GM12878 (cell line): ENCODE measurements at regions not wholly inside any gene's neighbourhood (a gene's known extent, or its start where the extent isn't known, plus 50 kb on each side); places are given as distances from the start of the nearest gene placed in this dataset.

Experiments used
- ATAC-seq: fragments of 200-7000 bp; cut with Tn5 transposase; 3 replicates; pipeline ENCODE4 v1.9.1; 2020; ENCODE audit warnings: mild to moderate bottlenecking, moderate library complexity
- BruUV-seq: library from RNA; stranded (reverse); fragments of 400-500 nt; replicated peaks from 2 replicates; lab custom pipeline; 2021; lab: Mats Ljungman, UMichigan
- CTCF ChIA-PET: fragments of 300-600 bp; sonication (Branson Sonifier 250); formaldehyde crosslinking; extraction: SDS; loops from one replicate; lab custom pipeline; 2021; ENCODE audit warnings: inconsistent platforms; lab: Yijun Ruan, JAX
- POLR2A ChIA-PET: fragments of 350-600 bp; formaldehyde crosslinking; extraction: SDS; loops from one replicate; lab custom pipeline; 2021; ENCODE audit warnings: inconsistent platforms; lab: Charles Lee
- RAD21 ChIA-PET: fragments of 300-600 bp; sonication (Branson Sonifier 250); formaldehyde crosslinking; loops from one replicate; lab custom pipeline; 2023; ENCODE audit warnings: antibody characterized with exemption; ENCODE audit not compliant: unreplicated experiment; lab: Charles Lee
- SMC1A ChIA-PET: fragments of 300-600 bp; sonication (Branson Sonifier 250); formaldehyde crosslinking; loops from one replicate; lab custom pipeline; 2023; ENCODE audit not compliant: unreplicated experiment, uncharacterized antibody; lab: Charles Lee
- DNase-seq: peaks from one replicate; pipeline ENCODE4 v3.0.0-alpha.2; 2011; ENCODE audit warnings: low read depth, low spot score
- FAIRE-seq: peaks from 3 replicates; lab custom pipeline; 2011; peaks lifted over from hg19 to GRCh38; lab: Jason Lieb, UNC
- H2AFZ ChIP-seq: 2 replicates; pipeline ENCODE4 v1.6.0; 2011; ENCODE audit warnings: low read depth, low read length, control low read depth; ENCODE audit not compliant: control insufficient read depth
- H3K27ac ChIP-seq: 2 replicates; pipeline ENCODE4 v1.5.1; 2011; ENCODE audit warnings: control low read depth; ENCODE audit not compliant: control insufficient read depth, insufficient read depth
- H3K27me3 ChIP-seq, 2 experiments: replicated peaks in 1 of 2; 2 replicates each; pipeline versions ENCODE4 v1.6.0 to v1.6.1; 2011; ENCODE audit warnings: low read length in 1 of 2; ENCODE audit not compliant: control insufficient read depth in 2 of 2, insufficient read depth in 2 of 2
- H3K36me3 ChIP-seq, 2 experiments: 2 replicates each; pipeline ENCODE4 v1.5.1; 2011; ENCODE audit warnings: low read length in 1 of 2; ENCODE audit not compliant: control insufficient read depth in 2 of 2, insufficient read depth in 2 of 2
- H3K4me1 ChIP-seq: 2 replicates; pipeline ENCODE4 v1.6.1; 2011; ENCODE audit warnings: mild to moderate bottlenecking, low read length, moderate library complexity, mixed read lengths; ENCODE audit not compliant: control insufficient read depth, insufficient read depth
- H3K4me2 ChIP-seq: 2 replicates; pipeline ENCODE4 v1.6.0; 2011; ENCODE audit warnings: control low read depth; ENCODE audit not compliant: control insufficient read depth, insufficient read depth
- H3K4me3 ChIP-seq: fragments of 200-600 bp; sonication (generic); 2 replicates; pipeline ENCODE4 v1.5.1; 2016
- H3K79me2 ChIP-seq: 2 replicates; pipeline ENCODE4 v1.6.0; 2011; ENCODE audit warnings: low read length; ENCODE audit not compliant: control insufficient read depth, insufficient read depth
- H3K9ac ChIP-seq: 2 replicates; pipeline ENCODE4 v1.8.0; 2011; ENCODE audit warnings: low read length, control low read depth, mixed read lengths; ENCODE audit not compliant: control insufficient read depth, insufficient read depth
- H3K9me3 ChIP-seq: replicated peaks from 3 replicates; pipeline ENCODE4 v1.5.1; 2011; ENCODE audit warnings: mild to moderate bottlenecking, low read length; ENCODE audit not compliant: control insufficient read depth, insufficient read depth
- H4K20me1 ChIP-seq: 2 replicates; pipeline ENCODE4 v1.6.0; 2011; ENCODE audit not compliant: control insufficient read depth, insufficient read depth
- BMI1 ChIP-seq: fragments of 450-650 bp; IDR thresholded peaks from 2 replicates; pipeline ENCODE4 v1.6.1; 2016; ENCODE audit warnings: mild to moderate bottlenecking, moderate library complexity, borderline replicate concordance
- FOS ChIP-seq: IDR thresholded peaks from 3 replicates; pipeline ENCODE4 v1.6.1; 2011; ENCODE audit warnings: borderline replicate concordance; ENCODE audit not compliant: insufficient read length; ENCODE audit errors: extremely low read depth
- NFXL1 ChIP-seq: fragments of 450-650 bp; IDR thresholded peaks from 2 replicates; pipeline ENCODE4 v1.6.1; 2017; ENCODE audit warnings: antibody characterized with exemption, mild to moderate bottlenecking, borderline replicate concordance
- NR2C1 ChIP-seq: fragments of 450-650 bp; IDR thresholded peaks from 2 replicates; pipeline ENCODE4 v1.6.1; 2017; ENCODE audit warnings: antibody characterized with exemption, mild to moderate bottlenecking, moderate library complexity
- NRF1 ChIP-seq: conservative IDR thresholded peaks from 2 replicates; pipeline ENCODE4 v1.6.1; 2011; ENCODE audit warnings: mild to moderate bottlenecking, low read depth, low read length, improper control_type of control experiment
- PML ChIP-seq: IDR thresholded peaks from 2 replicates; pipeline ENCODE4 v1.6.1; 2012; ENCODE audit warnings: low read length, inconsistent platforms
- POLR2AphosphoS5 ChIP-seq: IDR thresholded peaks from 2 replicates; pipeline ENCODE4 v1.6.1; 2011; ENCODE audit warnings: mild to moderate bottlenecking, low read length, inconsistent platforms
- RAD21 ChIP-seq: IDR thresholded peaks from 2 replicates; pipeline ENCODE4 v1.6.1; 2011; ENCODE audit warnings: mild to moderate bottlenecking, low read depth, low read length, moderate library complexity; ENCODE audit not compliant: insufficient read depth
- SMC3 ChIP-seq: IDR thresholded peaks from 2 replicates; pipeline ENCODE4 v1.6.1; 2011; ENCODE audit warnings: low read length, improper control_type of control experiment, borderline replicate concordance
- WGBS: methylation state at CpG from one replicate; pipeline ENCODE4 v1.1.6; 2016; ENCODE audit warnings: low lambda C conversion rate; ENCODE audit not compliant: insufficient replicate concordance, insufficient coverage; ENCODE audit errors: missing lambda C conversion rate; 5-methylcytosine and 5-hydroxymethylcytosine counted together
- in situ Hi-C: fragments of 300-500 bp; cut with MboI; formaldehyde crosslinking; loops from 9 replicates; pipeline ENCODE4 v1.14.3; 2018; ENCODE audit warnings: mixed read lengths
- intact Hi-C: fragments of 100-400 bp; cut with micrococcal nuclease; formaldehyde crosslinking; loops from one replicate; pipeline ENCODE4 v1.14.2; 2022; ENCODE audit not compliant: unreplicated experiment
- TF ChIP-seq, protein P1 (sequence below): IDR thresholded peaks from 2 replicates; pipeline ENCODE4 v1.6.1; 2011; ENCODE audit warnings: low read depth, low read length, improper control_type of control experiment, borderline replicate concordance
- TF ChIP-seq, protein P2 (sequence below): fragments of 450-650 bp; IDR thresholded peaks from 2 replicates; pipeline ENCODE4 v1.6.1; 2014; ENCODE audit warnings: mild to moderate bottlenecking

DNA sequence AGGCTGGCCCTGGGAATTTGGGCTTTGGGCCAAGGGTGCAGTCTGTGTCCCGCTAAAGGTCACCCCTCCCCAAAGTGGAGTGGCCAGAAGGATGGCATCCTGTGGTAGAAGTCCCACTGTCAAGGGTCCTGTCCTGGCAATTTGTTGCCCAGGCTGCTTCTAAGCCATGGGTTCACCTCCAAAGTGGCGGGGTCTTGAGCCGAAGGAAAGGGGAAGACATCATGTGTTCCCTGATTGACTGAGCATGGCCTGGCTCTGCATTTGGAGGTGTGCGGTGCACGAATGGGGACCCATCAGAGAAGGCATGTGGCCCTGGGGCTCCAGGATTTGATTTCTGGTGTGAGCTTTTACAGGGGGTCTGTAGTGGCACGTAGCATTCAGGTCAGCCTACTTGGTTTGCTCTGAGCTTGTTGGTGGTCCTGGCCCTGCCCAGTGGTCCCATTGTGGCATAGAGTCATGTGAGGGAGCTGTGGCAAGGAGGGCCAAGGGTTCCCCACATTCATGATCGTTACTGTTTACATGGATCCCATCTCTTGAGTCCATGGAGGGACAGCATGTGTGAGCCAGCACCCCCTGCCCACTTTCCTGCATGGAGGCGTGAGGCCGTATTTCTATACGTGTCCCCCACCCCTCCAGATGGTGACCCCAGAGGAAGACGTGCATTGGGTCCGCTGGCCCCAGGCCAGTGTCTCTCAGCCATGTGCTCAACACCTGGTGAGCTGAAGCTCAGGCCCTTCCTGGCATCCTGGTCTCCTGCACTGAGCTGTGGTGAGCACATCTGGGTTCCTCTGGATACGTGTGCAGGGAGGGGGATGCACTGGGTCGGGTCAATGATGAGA is 225.1 kb downstream of the SNRPN start (continued):
- TF ChIP-seq, protein P1, sequence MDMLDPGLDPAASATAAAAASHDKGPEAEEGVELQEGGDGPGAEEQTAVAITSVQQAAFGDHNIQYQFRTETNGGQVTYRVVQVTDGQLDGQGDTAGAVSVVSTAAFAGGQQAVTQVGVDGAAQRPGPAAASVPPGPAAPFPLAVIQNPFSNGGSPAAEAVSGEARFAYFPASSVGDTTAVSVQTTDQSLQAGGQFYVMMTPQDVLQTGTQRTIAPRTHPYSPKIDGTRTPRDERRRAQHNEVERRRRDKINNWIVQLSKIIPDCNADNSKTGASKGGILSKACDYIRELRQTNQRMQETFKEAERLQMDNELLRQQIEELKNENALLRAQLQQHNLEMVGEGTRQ = no peak
- no peak for TF ChIP-seq POLR2AphosphoS5
- no peak for TF ChIP-seq PML

DNA sequence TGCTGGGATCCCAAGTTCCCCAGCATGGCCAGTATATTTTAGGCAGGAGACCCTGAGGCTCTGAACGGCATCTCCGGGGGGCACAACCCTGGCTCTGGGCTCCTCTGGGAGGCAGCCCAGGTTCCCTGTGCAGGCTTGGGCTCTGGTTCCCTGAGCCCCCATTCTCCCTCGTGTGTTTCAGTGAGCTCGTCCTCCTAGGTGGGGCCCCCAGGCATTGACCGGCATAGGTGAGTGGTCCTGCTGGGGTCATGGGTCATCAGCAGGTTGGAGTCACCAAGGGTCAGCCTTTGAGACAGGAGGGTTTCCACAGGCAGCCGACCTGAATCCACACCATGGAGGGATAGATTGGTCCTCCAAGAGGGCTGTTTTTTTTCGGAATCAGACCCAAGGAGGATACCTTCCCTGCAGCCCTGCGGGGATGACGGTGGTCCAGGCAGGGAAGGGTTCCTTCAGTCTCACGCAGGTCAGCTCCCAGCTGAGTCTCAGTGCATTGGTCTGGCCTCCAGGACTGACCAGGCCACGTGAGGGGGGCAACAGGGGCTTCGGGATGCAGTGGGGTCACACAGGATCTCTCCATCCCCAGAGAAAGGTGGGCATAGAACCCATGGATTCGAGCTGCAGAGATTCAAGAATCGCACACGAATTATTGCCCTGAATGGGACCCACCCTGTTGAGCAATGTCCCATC is 226.0 kb downstream of the SNRPN start:
- BruUV-seq = no TSS peak

More for the DNA sequence above, 226.0 kb downstream of the SNRPN start:
- H3K27ac ChIP-seq = no peak overlapping the region
- DNase-seq = no peak
- TF ChIP-seq RAD21 = no peak
- TF ChIP-seq SMC3 = no peak
- TF ChIP-seq NRF1 = no peak
- TF ChIP-seq, protein P2, sequence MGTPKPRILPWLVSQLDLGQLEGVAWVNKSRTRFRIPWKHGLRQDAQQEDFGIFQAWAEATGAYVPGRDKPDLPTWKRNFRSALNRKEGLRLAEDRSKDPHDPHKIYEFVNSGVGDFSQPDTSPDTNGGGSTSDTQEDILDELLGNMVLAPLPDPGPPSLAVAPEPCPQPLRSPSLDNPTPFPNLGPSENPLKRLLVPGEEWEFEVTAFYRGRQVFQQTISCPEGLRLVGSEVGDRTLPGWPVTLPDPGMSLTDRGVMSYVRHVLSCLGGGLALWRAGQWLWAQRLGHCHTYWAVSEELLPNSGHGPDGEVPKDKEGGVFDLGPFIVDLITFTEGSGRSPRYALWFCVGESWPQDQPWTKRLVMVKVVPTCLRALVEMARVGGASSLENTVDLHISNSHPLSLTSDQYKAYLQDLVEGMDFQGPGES = no peak
- no peak for TF ChIP-seq FOS
- TF ChIP-seq BMI1 = no peak
- TF ChIP-seq NFXL1 = no peak
- TF ChIP-seq NR2C1 = no peak
- in situ Hi-C loops = loop anchor here (25.0 kb wide), 1 partner anchor 557 kb away; no protein-coding TSS in a partner anchor
- ChIA-PET CTCF (no interaction called here), POLR2A (no interaction called here), RAD21 (no interaction called here), SMC1A (no interaction called here)
- no peaks in the 10 kb centered on the region for H3K36me3 ChIP-seq
- H2AFZ ChIP-seq = no peak overlapping the region
- no peak overlapping the region for H3K4me3 ChIP-seq
- H3K4me1 ChIP-seq = no peaks in the 10 kb centered on the region
- no peak overlapping the region for H3K4me2 ChIP-seq
- no peak for ATAC-seq
- no peak overlapping the region for H3K9ac ChIP-seq
- no peak for FAIRE-seq
- H3K27me3 ChIP-seq = no peaks in the 10 kb centered on the region
- no peaks in the 10 kb centered on the region for H4K20me1 ChIP-seq
- no peaks in the 10 kb centered on the region for H3K79me2 ChIP-seq
- intact Hi-C loops = no loop called here
- no peaks in the 10 kb centered on the region; the same call in 2 of the 3 replicates for H3K9me3 ChIP-seq
- 14% methylated on average over 13 of the region's 15 CpGs for WGBS
